ENCODE measurements at regions not wholly inside any gene's neighbourhood (a gene's known extent, or its start where the extent isn't known, plus 50 kb on each side); places are given as distances from the start of the nearest gene placed in this dataset.

GRCh38 chr2:74045454-74045853, 60.7 kb downstream of the TET3 start:
- Histone ChIP-seq H3K27ac (ENCODE audit: low read depth in 1 of 2, low read length in 2 of 2) (no peak overlapping the region), H3K36me3 (ENCODE audit: control insufficient read depth in 4 of 4, insufficient read depth in 3 of 4, low read depth in 1 of 4, low read length in 3 of 4) (peaks cover 2 to 3% (median 2%) of the 10 kb centered on the region in 4 donors), H3K4me3 (ENCODE audit: low read depth in 1 of 3, low read length in 3 of 3) (no peak overlapping the region), H3K9ac (ENCODE audit: low read depth in 1 of 2, low read length in 2 of 2) (no peak overlapping the region), H3K27me3 (ENCODE audit: control insufficient read depth in 4 of 4, insufficient read depth in 4 of 4, low read length in 3 of 4) (no peaks in the 10 kb centered on the region), H3K4me1 (ENCODE audit: control insufficient read depth in 4 of 4, insufficient read depth in 4 of 4, low read length in 3 of 4) (no peaks in the 10 kb centered on the region), H3K9me3 (ENCODE audit: control insufficient read depth in 4 of 4, low read length in 3 of 4) (no peaks in the 10 kb centered on the region)
- WGBS, result 84% methylated on average over 5 of the region's 5 CpGs
- TF ChIP-seq EGR1 (IDR thresholded peaks at IDR 0.05; ENCODE audit: low read depth in 2 of 2), result no peak
- no peak for TF ChIP-seq RAD21 (IDR thresholded peaks at IDR 0.05)
- TF ChIP-seq YY1 (IDR thresholded peaks at IDR 0.05), result no peak
- no peak for TF ChIP-seq REST (IDR thresholded peaks at IDR 0.05)
- no peak for TF ChIP-seq NR2F2 (IDR thresholded peaks at IDR 0.05)
- TF ChIP-seq CTCF (IDR thresholded peaks at IDR 0.05; ENCODE audit: low read depth, low read length, missing input control), result no peak
- TF ChIP-seq FOXA2 (IDR thresholded peaks at IDR 0.05), result no peak
- no peak for TF ChIP-seq ZBTB33 (IDR thresholded peaks at IDR 0.05)
- TF ChIP-seq JUND (IDR thresholded peaks at IDR 0.05), result no peak
- no peak for TF ChIP-seq GABPA (IDR thresholded peaks at IDR 0.05 in 1 of 2, conservative IDR thresholded peaks at IDR 0.05 in 1 of 2)
- TF ChIP-seq MAX (IDR thresholded peaks at IDR 0.05), result no peak
- no peak for TF ChIP-seq HNF4A (conservative IDR thresholded peaks at IDR 0.05)
- no peak for TF ChIP-seq ATF3 (IDR thresholded peaks at IDR 0.05)
- TF ChIP-seq TAF1 (conservative IDR thresholded peaks at IDR 0.05), result no peak
- TF ChIP-seq RXRA (IDR thresholded peaks at IDR 0.05), result no peak
- TF ChIP-seq FOXA1 (IDR thresholded peaks at IDR 0.05), result no peak
- TF ChIP-seq HNF4G (IDR thresholded peaks at IDR 0.05), result no peak
- no peak for TF ChIP-seq SP1 (IDR thresholded peaks at IDR 0.05)
- no peak for DNase-seq (ENCODE audit: low spot score)

Measured in liver (tissue), 8 donors.